CD4-positive, CD25-positive, alpha-beta regulatory T cell (primary cell): ENCODE measurements at regions not wholly inside any gene's neighbourhood (a gene's known extent, or its start where the extent isn't known, plus 50 kb on each side); places are given as distances from the start of the nearest gene placed in this dataset.

Experiments used
- ATAC-seq, 2 donors: fragments of 150-1000 bp; cut with Tn5 transposase; one replicate each; pipeline ENCODE4 v1.10.0; 2021; ENCODE audit warnings: low read depth in 2 of 2, moderate number of reproducible peaks in 2 of 2, moderate library complexity in 1 of 2
- DNase-seq, 3 donors: peaks; one replicate each; pipeline versions ENCODE4 v3.0.0 to v3.0.0-alpha.2; 2012 to 2022; ENCODE audit warnings: mixed read lengths in 1 of 3
- H3K27ac ChIP-seq: one replicate; pipeline ENCODE4 v1.7.0; 2013; ENCODE audit warnings: mild to moderate bottlenecking, low read length; ENCODE audit not compliant: insufficient read depth, poor library complexity, severe bottlenecking
- H3K27me3 ChIP-seq: one replicate; pipeline ENCODE4 v1.7.0; 2013; ENCODE audit warnings: low read length; ENCODE audit not compliant: control insufficient read depth, insufficient read depth
- H3K36me3 ChIP-seq: one replicate; pipeline ENCODE4 v1.7.0; 2013; ENCODE audit warnings: mild to moderate bottlenecking, low read length, moderate library complexity; ENCODE audit not compliant: control insufficient read depth, insufficient read depth
- H3K4me1 ChIP-seq: 2 replicates; pipeline ENCODE4 v1.7.0; 2013; ENCODE audit warnings: mild to moderate bottlenecking, low read length; ENCODE audit not compliant: insufficient read depth, control insufficient read depth, poor library complexity, severe bottlenecking
- H3K4me3 ChIP-seq: one replicate; pipeline ENCODE4 v1.7.0; 2013; ENCODE audit warnings: low read depth, mild to moderate bottlenecking, low read length, moderate library complexity
- H3K9me3 ChIP-seq, 2 experiments: 1 replicate in 1 of 2; 2 replicates in 1 of 2; pipeline ENCODE4 v1.7.0; 2013; ENCODE audit warnings: low read length in 2 of 2, mild to moderate bottlenecking in 1 of 2, moderate library complexity in 1 of 2; ENCODE audit not compliant: control insufficient read depth in 2 of 2
- H3K27ac Mint-ChIP-seq, 3 donors: one replicate each; pipeline ENCODE4 v1.8.0; 2020 to 2022; ENCODE audit warnings: mild to moderate bottlenecking in 3 of 3, mixed read lengths in 3 of 3, moderate library complexity in 2 of 3
- H3K27me3 Mint-ChIP-seq: one replicate; pipeline ENCODE4 v1.8.0; 2022; ENCODE audit warnings: mild to moderate bottlenecking, mixed read lengths
- H3K36me3 Mint-ChIP-seq: one replicate; pipeline ENCODE4 v1.8.0; 2020; ENCODE audit warnings: mixed read lengths
- H3K4me1 Mint-ChIP-seq, 4 donors: one replicate each; pipeline ENCODE4 v1.8.0; 2020 to 2022; ENCODE audit warnings: mixed read lengths in 4 of 4, mild to moderate bottlenecking in 1 of 4
- H3K4me3 Mint-ChIP-seq, 4 donors: one replicate each; pipeline ENCODE4 v1.8.0; 2020 to 2022; ENCODE audit warnings: mild to moderate bottlenecking in 4 of 4, mixed read lengths in 4 of 4, moderate library complexity in 3 of 4
- H3K9me3 Mint-ChIP-seq, 7 donors: one replicate each; pipeline ENCODE4 v1.8.0; 2020 to 2022; ENCODE audit warnings: mixed read lengths in 7 of 7, mild to moderate bottlenecking in 3 of 7, moderate library complexity in 2 of 7

DNA sequence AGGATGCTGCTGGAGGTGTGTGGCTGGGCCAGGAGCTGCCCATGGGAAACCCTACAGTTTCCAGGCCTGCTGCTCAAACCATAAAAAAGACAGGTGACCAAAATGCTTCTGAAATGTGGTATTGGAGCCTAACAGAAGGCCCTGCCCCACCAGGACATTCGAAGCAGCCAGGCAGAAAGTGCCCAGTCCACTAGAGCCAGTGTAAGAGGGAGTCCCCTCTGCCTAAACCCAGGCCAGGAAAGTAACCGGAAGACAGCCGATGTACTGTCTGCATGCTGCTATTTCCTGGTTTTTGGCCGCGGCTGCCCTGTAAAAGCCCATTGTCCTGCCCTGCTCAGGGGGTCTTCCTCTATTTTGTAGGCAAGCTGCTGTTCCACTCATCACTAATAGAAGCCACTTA, 150.7 kb upstream of the IRX2 start:
- Mint-ChIP-seq H3K36me3 (no peaks in the 10 kb centered on the region), H3K27me3 (no peaks in the 10 kb centered on the region), H3K9me3 (peaks cover 0 to 5% (median 2%) of the 10 kb centered on the region in 7 donors), H3K4me1 (no peaks in the 10 kb centered on the region), H3K27ac (no peak overlapping the region), H3K4me3 (no peak overlapping the region)
- ATAC-seq = no peak
- Histone ChIP-seq H3K27ac (no peak overlapping the region), H3K4me1 (no peaks in the 10 kb centered on the region), H3K27me3 (no peaks in the 10 kb centered on the region), H3K4me3 (no peak overlapping the region), H3K36me3 (no peaks in the 10 kb centered on the region), H3K9me3 (peaks cover 0 to 4% of the 10 kb centered on the region in 2 experiments)
- DNase-seq = no peak

GRCh38 chr5:2901511-2901910, 150.0 kb upstream of the IRX2 start:
- Mint-ChIP-seq H3K27ac (no peak overlapping the region), H3K36me3 (no peaks in the 10 kb centered on the region), H3K27me3 (no peaks in the 10 kb centered on the region), H3K4me3 (no peak overlapping the region), H3K4me1 (no peaks in the 10 kb centered on the region), H3K9me3 (peaks cover 0 to 5% (median 3%) of the 10 kb centered on the region in 7 donors)
- Histone ChIP-seq H3K4me1 (no peaks in the 10 kb centered on the region), H3K27me3 (no peaks in the 10 kb centered on the region), H3K9me3 (peaks cover 0 to 4% of the 10 kb centered on the region in 2 experiments), H3K36me3 (no peaks in the 10 kb centered on the region), H3K27ac (no peak overlapping the region), H3K4me3 (no peak overlapping the region)
- DNase-seq (no peak), ATAC-seq (no peak)

DNA sequence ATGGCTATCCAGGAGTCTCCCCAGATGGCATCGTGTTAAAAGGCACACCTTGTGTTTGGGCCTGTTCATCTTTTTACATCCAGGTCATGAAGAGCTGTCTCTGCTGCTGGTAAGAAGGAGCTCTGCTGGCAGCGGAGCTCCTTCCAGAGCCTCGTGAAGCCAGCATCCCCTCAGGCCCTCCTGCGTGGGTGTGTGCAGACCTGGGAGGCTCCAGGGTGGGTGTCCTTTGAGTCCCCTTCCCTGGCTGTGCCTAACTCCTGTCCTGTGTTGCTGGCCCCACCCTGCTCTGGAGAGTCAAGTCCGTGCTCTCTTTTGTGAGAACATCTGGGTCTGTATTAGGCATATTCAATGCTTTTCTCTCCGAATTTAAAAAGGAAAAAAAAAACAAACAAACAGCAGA, 149.6 kb upstream of the IRX2 start:
- ATAC-seq = no peak
- DNase-seq = no peak
- H3K4me1 Mint-ChIP-seq = no peaks in the 10 kb centered on the region
- no peak overlapping the region for H3K4me3 Mint-ChIP-seq
- Histone ChIP-seq H3K27me3 (no peaks in the 10 kb centered on the region), H3K36me3 (no peaks in the 10 kb centered on the region), H3K4me1 (no peaks in the 10 kb centered on the region), H3K27ac (no peak overlapping the region), H3K9me3 (peaks cover 0 to 4% of the 10 kb centered on the region in 2 experiments), H3K4me3 (no peak overlapping the region)
- no peaks in the 10 kb centered on the region for H3K27me3 Mint-ChIP-seq
- no peaks in the 10 kb centered on the region for H3K36me3 Mint-ChIP-seq
- H3K27ac Mint-ChIP-seq = no peak overlapping the region
- H3K9me3 Mint-ChIP-seq = peaks cover 0 to 7% (median 3%) of the 10 kb centered on the region in 7 donors

DNA sequence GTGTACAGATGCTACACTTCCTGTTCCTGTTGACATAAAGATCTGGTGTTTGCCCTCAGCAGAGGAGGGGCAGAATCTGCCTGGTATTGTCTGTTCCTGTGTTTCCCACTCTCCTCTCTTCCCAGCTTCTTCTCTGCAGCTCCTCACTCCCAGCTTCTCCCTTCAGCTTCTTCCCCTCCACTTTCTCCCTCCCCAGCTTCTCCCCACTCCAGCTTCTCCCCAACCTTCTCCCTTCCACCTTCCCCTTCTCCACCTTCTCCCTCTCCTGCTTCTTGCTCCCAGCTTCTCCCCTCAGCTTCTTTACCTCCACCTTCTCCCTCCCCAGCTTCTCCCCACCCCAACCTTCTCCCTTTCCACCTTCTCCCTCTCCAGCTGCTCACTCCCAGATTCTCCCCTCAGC, 148.9 kb upstream of the IRX2 start:
- H3K4me3 Mint-ChIP-seq = no peak overlapping the region
- no peak for ATAC-seq
- H3K9me3 ChIP-seq = peaks cover 0 to 4% of the 10 kb centered on the region in 2 experiments

DNA sequence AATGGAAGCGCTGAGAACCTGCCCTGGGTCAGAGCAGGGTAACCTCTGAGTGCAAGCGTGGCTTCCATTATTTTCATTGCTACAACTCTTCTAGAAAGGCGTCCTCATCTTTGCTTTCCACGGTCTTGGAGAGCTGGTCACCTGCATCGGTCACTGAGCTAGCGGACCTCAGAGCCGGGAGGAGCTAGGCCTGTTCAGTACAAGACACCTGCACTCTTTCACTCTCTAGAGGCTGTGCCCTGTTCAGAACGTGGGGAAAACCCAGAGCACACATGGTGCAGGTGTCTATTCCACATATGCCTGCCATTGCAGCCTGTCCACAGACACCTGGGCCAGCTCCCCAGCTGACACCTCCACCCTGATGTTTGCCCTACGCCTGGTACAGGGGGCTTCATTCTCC, 147.8 kb upstream of the IRX2 start:
- H3K4me1 ChIP-seq = no peaks in the 10 kb centered on the region
- H3K27ac ChIP-seq = no peak overlapping the region
- DNase-seq (no peak), ATAC-seq (no peak)
- no peak overlapping the region for H3K27ac Mint-ChIP-seq
- no peaks in the 10 kb centered on the region for H3K27me3 ChIP-seq
- no peak overlapping the region for H3K4me3 Mint-ChIP-seq
- H3K4me1 Mint-ChIP-seq = no peaks in the 10 kb centered on the region
- H3K27me3 Mint-ChIP-seq = no peaks in the 10 kb centered on the region
- H3K4me3 ChIP-seq = no peak overlapping the region
- no peaks in the 10 kb centered on the region for H3K36me3 Mint-ChIP-seq
- peaks cover 0 to 4% of the 10 kb centered on the region in 2 experiments for H3K9me3 ChIP-seq
- no peaks in the 10 kb centered on the region for H3K36me3 ChIP-seq
- H3K9me3 Mint-ChIP-seq = peaks cover 0 to 7% (median 4%) of the 10 kb centered on the region in 7 donors

More for the DNA sequence above, 148.9 kb upstream of the IRX2 start:
- H3K27ac ChIP-seq = no peak overlapping the region
- H3K27me3 Mint-ChIP-seq = no peaks in the 10 kb centered on the region
- H3K27ac Mint-ChIP-seq = no peak overlapping the region
- peaks cover 0 to 6% (median 3%) of the 10 kb centered on the region in 7 donors for H3K9me3 Mint-ChIP-seq
- H3K4me3 ChIP-seq = no peak overlapping the region
- no peaks in the 10 kb centered on the region for H3K4me1 ChIP-seq
- no peaks in the 10 kb centered on the region for H3K4me1 Mint-ChIP-seq
- no peak for DNase-seq
- H3K27me3 ChIP-seq = no peaks in the 10 kb centered on the region
- no peaks in the 10 kb centered on the region for H3K36me3 ChIP-seq
- H3K36me3 Mint-ChIP-seq = no peaks in the 10 kb centered on the region

DNA sequence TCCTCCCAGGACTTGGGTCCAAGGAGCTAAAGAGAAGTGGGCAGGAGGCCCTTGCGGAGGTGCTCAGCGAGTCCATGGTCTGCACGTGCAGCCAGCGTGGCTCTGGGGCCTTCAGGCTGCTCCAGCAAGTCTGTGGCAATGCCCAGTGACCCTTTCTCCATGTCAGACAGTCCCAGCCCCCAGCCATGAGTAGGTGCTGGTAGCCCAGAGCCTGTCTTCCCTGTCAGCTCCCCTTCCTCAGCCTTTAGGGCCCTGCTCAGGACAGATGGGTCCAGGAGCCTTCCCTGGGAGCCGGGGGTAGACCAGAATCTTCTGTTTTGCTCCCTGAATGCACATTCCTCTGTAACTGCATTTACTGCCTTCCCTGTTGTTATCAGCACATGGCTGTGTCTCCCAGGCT, 147.2 kb upstream of the IRX2 start:
- Histone ChIP-seq H3K36me3 (no peaks in the 10 kb centered on the region), H3K9me3 (peaks cover 0 to 7% of the 10 kb centered on the region in 2 experiments), H3K27ac (no peak overlapping the region), H3K4me3 (no peak overlapping the region), H3K4me1 (no peaks in the 10 kb centered on the region), H3K27me3 (no peaks in the 10 kb centered on the region)
- no peaks in the 10 kb centered on the region for H3K4me1 Mint-ChIP-seq
- no peaks in the 10 kb centered on the region for H3K36me3 Mint-ChIP-seq
- no peak overlapping the region for H3K4me3 Mint-ChIP-seq
- H3K27me3 Mint-ChIP-seq = no peaks in the 10 kb centered on the region
- no peak overlapping the region for H3K27ac Mint-ChIP-seq
- DNase-seq (no peak), ATAC-seq (no peak)
- peaks cover 0 to 8% (median 4%) of the 10 kb centered on the region in 7 donors for H3K9me3 Mint-ChIP-seq

- H3K9me3 Mint-ChIP-seq = peaks cover 0 to 14% (median 6%) of the 10 kb centered on the region in 7 donors
- ATAC-seq (no peak), DNase-seq (no peak)
- H3K27me3 Mint-ChIP-seq = no peaks in the 10 kb centered on the region
- H3K36me3 ChIP-seq = no peaks in the 10 kb centered on the region
- H3K9me3 ChIP-seq = peaks cover 0 to 12% of the 10 kb centered on the region in 2 experiments
- no peaks in the 10 kb centered on the region for H3K27me3 ChIP-seq
- no peak overlapping the region for H3K4me3 ChIP-seq
- H3K4me1 Mint-ChIP-seq = no peaks in the 10 kb centered on the region
- H3K27ac Mint-ChIP-seq = no peak overlapping the region
- H3K4me3 Mint-ChIP-seq = no peak overlapping the region
- no peak overlapping the region for H3K27ac ChIP-seq
- no peaks in the 10 kb centered on the region for H3K4me1 ChIP-seq
- no peaks in the 10 kb centered on the region for H3K36me3 Mint-ChIP-seq
These were observed 145.9 kb upstream of the IRX2 start for GRCh38 chr5:2897276-2897961.
